AG08395 (cell line): ENCODE measurements at regions not wholly inside any gene's neighbourhood (a gene's known extent, or its start where the extent isn't known, plus 50 kb on each side); places are given as distances from the start of the nearest gene placed in this dataset.

Source experiments
- DNase-seq: peaks from one replicate; pipeline ENCODE4 v3.0.0; 2012; ENCODE audit warnings: mixed read lengths, low spot score

DNA sequence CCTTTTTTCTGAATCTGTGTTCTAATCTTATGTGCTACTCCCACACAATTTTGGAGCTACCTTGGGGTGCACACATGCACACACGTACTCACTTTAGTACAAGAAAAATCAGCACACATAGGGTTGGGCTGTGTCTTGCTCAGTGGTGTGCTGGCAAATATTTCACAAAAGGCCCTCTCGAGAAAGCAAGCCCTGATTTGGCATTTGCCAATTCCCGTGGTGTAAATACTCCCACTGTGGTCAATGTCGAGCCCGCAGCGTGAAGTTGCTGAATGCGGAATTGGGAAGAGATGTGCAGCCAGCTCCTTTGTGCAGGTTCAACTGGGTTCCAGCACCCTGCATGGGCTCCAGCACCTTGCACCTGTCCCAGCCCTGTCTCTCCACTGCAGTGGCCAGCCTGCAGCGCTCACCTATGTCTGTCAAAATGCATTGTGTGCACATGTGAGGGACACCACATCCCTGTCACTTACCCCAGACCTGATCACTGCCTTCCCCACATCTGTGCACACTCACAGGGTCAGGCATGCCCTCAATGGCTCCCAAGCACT, 78.4 kb upstream of the WNT4 start:
- no peak for DNase-seq

DNA sequence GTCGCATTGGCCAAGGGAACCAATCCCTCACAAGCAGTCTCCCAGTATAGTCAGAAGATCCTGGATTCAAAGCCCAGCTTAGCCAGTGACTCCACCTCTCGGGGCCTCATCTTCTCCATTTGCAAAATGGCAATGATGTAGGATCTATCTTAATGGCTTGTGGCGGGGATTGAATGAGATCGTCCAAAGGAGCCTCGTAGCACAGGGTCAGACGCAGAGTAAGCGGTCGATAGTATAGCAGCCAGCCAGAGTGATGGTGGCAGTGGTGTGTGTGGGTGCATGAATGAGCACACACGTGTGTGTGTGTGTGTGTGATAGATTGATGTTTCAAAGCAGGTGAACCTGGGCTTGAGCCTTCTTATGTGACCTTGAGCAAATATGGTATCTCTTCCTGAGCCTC, 79.8 kb upstream of the WNT4 start:
- no peak for DNase-seq

- no peak for DNase-seq
Measured at GRCh38 chr1:22223176-22223575, 80.3 kb upstream of the WNT4 start.

DNA sequence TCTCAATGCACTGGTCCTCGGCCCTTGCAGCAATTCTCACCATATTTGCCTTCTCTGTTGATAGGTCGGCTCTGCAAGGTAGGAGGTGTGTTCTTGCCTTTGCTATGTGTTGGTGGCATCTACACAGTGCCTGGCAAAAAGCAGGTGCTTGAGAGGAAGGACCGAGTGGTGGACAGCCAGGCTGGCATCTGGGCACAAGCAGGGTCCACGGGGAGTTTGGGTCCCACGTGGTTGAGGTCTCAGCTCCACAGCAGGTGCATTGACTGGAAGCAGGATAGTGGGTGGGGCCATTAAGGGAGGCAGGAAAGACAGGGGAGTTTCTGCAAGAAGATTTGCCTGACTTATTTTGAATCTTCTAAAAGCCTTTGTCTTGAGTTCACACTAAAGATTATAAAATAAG, 81.2 kb upstream of the WNT4 start:
- no peak for DNase-seq

GRCh38 chr1:22224631-22225030, 81.7 kb upstream of the WNT4 start:
- no peak for DNase-seq

- DNase-seq, result no peak
Measured at GRCh38 chr1:22225858-22226589, 83.1 kb upstream of the WNT4 start.

- DNase-seq, result no peak
Measured at GRCh38 chr1:22228074-22228473, 85.2 kb upstream of the WNT4 start.

DNA sequence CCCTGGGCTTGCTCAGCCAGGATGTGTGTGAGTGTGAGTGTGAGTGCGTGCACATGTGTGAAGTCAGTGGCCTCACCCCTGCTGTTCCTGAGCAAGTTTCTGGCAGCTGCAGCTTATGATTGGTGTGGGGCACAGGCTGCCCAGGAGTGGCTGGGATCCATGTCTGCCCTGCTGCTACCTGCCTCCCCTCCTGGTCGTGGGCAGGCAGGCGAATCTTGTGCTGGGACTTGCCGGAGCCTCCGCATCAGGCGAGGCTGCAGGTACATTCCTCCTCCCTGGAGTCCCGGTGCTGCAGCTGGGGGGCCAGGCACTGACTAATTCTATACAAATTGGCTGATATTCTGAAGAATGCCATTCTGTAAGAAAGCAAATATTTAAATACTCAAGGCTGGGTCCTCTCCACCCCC, 85.6 kb upstream of the WNT4 start:
- no peak for DNase-seq

- DNase-seq, result no peak
Measured at GRCh38 chr1:22229379-22229778, 86.5 kb upstream of the WNT4 start.

DNA sequence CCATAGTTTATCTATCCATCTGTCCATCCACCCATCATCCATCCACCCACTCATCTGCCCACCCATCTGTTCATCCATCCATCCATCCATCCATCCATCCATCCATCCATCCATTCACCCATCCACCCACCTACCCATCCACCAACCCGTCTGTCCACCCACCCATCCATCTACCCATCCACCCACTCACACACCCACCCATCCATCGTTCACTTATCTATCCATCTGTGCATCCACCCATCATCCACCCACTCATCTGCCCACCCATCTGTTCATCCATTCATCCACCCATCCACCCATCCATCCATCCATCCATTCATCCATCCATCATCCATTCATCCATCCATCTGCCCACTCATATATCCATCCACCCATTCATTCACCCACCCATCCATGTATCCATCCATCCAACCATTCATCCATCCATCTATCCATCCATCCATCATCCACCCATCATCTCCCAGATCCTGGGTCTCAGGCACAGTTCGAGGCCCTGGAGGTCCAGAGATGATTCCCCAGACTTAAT, 88.2 kb upstream of the WNT4 start:
- DNase-seq, result no peak

DNA sequence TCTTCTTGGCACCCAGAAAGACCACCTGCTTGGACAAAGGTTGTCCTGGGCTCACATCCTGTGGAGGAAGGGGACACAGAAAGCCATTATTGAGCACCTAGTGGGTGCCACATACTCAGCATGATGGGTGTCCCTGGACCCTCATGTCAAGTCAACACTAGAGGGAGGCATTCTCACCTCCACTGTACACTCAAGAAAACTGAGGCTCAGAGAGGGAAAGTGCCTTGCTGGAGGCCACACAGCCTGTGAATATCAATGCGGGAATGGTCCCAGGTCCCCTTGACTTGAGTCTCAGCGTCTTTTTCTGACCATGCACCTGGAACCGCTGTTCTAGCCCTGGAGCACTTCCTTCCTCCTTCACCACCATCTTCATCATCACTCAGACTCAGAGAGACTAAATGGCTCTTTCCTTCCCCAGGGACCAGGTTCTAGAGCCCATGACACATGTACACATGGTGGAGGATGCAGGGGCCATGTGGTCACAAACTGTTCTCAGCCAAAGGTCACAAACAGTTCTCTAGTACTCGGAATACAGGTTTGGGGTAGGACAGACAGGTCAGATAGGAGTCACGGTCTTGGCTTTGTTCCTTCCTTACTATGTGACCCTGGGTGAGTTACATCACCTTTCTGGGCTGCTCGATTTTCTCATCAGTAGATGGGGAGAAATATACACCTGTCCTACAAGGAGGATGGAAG, 89.2 kb upstream of the WNT4 start:
- no peak for DNase-seq

DNA sequence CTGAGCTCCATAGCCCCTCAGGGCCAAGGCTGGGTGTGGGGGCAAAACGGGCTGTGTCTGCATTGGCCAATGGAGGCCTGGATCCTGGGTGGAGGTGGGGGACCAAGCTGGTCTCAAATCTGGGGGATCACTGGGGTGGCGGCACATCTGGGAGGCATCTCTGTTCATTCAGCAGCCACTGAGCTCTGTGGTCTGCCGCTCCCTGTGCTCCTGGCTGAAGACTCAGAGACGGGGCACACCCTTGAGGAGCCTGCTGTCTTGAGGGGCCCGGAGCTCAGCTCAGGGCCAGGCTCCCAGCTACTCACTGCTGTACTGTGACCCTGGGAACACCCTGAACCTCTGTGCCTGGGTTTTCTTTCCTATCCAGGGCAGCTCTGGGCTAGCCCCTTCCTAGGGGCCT, 90.3 kb upstream of the WNT4 start:
- DNase-seq, result no peak

GRCh38 chr1:22234476-22235030, 91.7 kb upstream of the WNT4 start:
- DNase-seq, result no peak

DNA sequence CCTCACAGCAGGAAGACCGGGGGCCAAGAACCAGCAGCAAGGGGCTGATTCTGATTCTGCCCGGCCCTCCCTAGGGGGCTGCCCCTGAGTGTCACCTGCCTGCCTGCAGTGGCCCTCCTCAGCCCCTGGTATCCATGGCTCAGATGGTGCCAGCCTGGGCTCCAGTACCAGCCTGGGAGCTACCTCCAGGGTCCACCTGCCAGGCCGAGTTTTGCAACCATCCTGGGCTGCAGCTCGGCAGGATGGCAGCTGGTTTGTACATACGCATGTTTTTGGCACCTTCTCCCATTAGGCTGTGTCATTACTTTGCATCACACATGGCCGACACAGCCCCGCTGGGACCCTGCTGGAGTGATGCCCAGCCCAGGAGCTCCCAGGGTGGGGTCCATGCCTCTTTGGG, 93.3 kb upstream of the WNT4 start:
- DNase-seq, result no peak

DNA sequence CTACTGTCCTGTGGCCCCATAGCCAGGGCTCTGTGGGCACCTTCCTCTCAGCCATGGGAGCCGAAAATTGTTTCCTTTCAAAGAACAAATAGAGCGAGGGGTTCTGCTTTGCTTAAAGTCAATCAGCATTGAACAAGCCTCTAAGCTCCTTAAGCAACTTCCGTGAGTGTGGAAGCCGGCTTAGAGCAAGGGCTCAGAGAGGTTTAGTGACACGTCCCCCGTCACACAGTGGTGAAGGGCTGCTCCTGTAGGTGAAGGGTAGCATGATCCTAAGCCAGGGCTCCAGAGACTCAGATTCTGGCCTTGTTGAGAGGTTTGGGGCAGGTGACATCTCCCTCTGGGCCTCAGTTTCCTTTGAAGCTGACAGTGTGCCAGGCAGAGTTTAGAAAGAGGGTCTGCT, 94.0 kb upstream of the WNT4 start:
- DNase-seq, result no peak

DNA sequence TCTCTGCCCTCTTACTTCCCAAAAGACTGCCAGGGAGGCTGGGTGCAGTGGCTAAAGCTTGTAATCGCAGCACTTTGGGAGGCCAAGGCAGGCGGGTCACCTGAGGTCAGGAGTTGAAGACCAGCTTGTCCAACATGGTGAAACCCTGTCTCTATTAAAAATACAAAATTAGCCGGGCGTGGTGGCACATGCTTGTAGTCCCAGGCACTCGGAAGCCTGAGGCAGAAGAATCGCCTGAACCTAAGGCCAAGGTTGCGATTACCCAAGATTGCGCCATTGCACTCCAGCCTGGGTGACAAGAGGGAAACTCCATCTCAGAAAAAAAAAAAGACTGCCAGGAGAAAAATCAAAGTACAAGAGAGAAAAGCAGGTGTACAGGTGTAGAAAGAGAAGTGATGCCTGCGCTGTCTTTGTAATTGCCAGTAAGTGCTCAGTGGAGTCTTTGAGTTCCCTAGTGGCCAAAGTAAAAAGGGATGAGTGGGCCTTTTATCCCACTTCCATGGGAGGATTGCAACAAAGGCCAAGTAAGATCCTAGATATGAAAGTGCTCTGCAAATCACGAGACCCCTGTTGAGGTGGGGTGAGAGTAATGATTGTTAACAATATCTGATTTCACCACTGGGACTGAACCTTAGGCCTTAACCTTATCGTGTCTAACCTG, 94.7 kb upstream of the WNT4 start:
- no peak for DNase-seq

- no peak for DNase-seq
Measured at GRCh38 chr1:22238356-22239224, 95.7 kb upstream of the WNT4 start.

DNA sequence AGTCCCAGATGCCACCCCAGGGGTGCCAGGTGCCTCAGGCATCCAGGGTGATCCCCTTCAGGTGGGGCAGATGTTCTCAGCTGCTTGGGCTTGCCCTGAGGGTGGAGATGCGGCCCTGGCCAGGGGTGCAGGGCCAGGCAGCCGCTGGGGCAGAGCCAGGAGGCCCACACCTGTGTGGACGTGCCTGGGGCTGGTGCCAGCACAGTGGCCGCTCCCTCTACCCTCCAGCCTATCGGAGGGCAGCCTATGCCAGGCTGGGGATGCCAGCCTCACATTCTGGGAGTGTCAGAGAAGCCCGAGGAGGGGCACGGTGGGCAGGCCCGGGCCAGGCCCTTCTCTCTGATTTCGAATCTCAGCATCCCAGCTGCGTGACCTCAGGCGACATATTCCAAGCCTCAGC, 96.5 kb upstream of the WNT4 start:
- DNase-seq, result no peak

GRCh38 chr1:22241250-22241649, 98.4 kb upstream of the WNT4 start:
- DNase-seq, result no peak

DNA sequence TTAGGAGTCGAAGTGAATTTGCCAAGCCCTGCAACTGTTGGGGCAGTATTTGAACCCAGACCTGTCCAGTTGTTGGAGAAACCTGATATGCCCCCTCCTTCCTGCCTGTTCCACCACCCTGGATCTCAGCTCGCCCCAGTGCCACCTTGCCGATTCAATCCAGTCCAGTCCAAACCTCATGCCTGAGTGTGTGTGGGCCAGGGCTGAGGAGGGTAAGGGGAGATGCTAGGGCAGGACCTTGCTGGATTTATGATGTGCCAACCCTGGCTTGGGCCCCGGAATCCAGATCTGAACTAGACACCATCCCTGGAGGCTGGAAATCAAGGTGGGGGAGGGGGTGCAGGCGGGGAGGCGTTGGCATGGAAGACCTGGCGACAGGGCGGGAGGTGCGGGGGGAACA, 98.9 kb upstream of the WNT4 start:
- no peak for DNase-seq

GRCh38 chr1:22245100-22245650, 102.3 kb upstream of the WNT4 start:
- no peak for DNase-seq
